ENCODE measurements at regions not wholly inside any gene's neighbourhood (a gene's known extent, or its start where the extent isn't known, plus 50 kb on each side); places are given as distances from the start of the nearest gene placed in this dataset.

GRCh38 chr12:90390947-90391346 is 564.0 kb downstream of the CCER1 start:
- DNase-seq = no peak

- no peak for DNase-seq
These were observed 586.9 kb downstream of the CCER1 start for GRCh38 chr12:90368081-90368480.

GRCh38 chr12:90366286-90366685 is 588.7 kb downstream of the CCER1 start:
- no peak for DNase-seq

GRCh38 chr12:90360300-90360699 is 594.7 kb downstream of the CCER1 start:
- DNase-seq = no peak

GRCh38 chr12:90355711-90356355 is 599.1 kb downstream of the CCER1 start:
- DNase-seq = no peak

- DNase-seq = no peak
These were observed 611.0 kb downstream of the CCER1 start for GRCh38 chr12:90343966-90344365.

GRCh38 chr12:90342081-90342480 is 612.9 kb downstream of the CCER1 start:
- DNase-seq = no peak

GRCh38 chr12:90339837-90340236 is 615.1 kb downstream of the CCER1 start:
- DNase-seq = no peak

GRCh38 chr12:90338365-90338764 is 616.6 kb downstream of the CCER1 start:
- DNase-seq = no peak

GRCh38 chr12:90337018-90337417 is 618.0 kb downstream of the CCER1 start:
- no peak for DNase-seq

GRCh38 chr12:90335566-90335965 is 619.4 kb downstream of the CCER1 start:
- no peak for DNase-seq

- no peak for DNase-seq
These were observed 621.0 kb downstream of the CCER1 start for GRCh38 chr12:90333939-90334338.

GRCh38 chr12:90333424-90333823 is 621.6 kb downstream of the CCER1 start:
- no peak for DNase-seq

- no peak for DNase-seq
These were observed 623.2 kb downstream of the CCER1 start for GRCh38 chr12:90331821-90332220.

- no peak for DNase-seq
These were observed 622.6 kb upstream of the ATP2B1 start for GRCh38 chr12:90331262-90331661.

GRCh38 chr12:90327793-90328743 is 619.4 kb upstream of the ATP2B1 start:
- no peak for DNase-seq

GRCh38 chr12:90323217-90323616 is 614.6 kb upstream of the ATP2B1 start:
- DNase-seq = no peak

GRCh38 chr12:90322006-90322405 is 613.4 kb upstream of the ATP2B1 start:
- no peak for DNase-seq

GRCh38 chr12:90321369-90321768 is 612.7 kb upstream of the ATP2B1 start:
- DNase-seq = no peak

- DNase-seq = no peak
These were observed 602.9 kb upstream of the ATP2B1 start for GRCh38 chr12:90311561-90311960.

GRCh38 chr12:90305379-90305778 is 596.7 kb upstream of the ATP2B1 start:
- DNase-seq = no peak

- no peak for DNase-seq
These were observed 595.6 kb upstream of the ATP2B1 start for GRCh38 chr12:90304231-90304630.

GRCh38 chr12:90303771-90304170 is 595.1 kb upstream of the ATP2B1 start:
- no peak for DNase-seq

GRCh38 chr12:90301561-90302133 is 593.0 kb upstream of the ATP2B1 start:
- no peak for DNase-seq
